Activated naive CD8-positive, alpha-beta T cell treated with anti-CD3 and anti-CD28 coated beads, Interleukin-2, amount 50 U/mL, for 24 hours (primary cell): ENCODE measurements at regions not wholly inside any gene's neighbourhood (a gene's known extent, or its start where the extent isn't known, plus 50 kb on each side); places are given as distances from the start of the nearest gene placed in this dataset.
A peak's percentile ranks its signal among the peaks of the same experiment; 100 is the strongest.
"Not testable (repeated sequence)": the region's sequence is repeated elsewhere in the genome, so short reads cannot be mapped to it uniquely, and the experiment has no call there.

Experiments
- ATAC-seq: fragments of 150-1000 bp; cut with Tn5 transposase; one replicate; pipeline ENCODE4 v1.10.0; 2021
- DNase-seq: peaks from one replicate; pipeline ENCODE4 v3.0.0; 2021
- H3K27ac Mint-ChIP-seq: one replicate; pipeline ENCODE4 v1.8.0; 2021; ENCODE audit warnings: mild to moderate bottlenecking, mixed read lengths
- H3K27me3 Mint-ChIP-seq: one replicate; pipeline ENCODE4 v1.8.0; 2021; ENCODE audit warnings: mixed read lengths
- H3K36me3 Mint-ChIP-seq: one replicate; pipeline ENCODE4 v1.8.0; 2021; ENCODE audit warnings: low read depth, mixed read lengths
- H3K4me1 Mint-ChIP-seq: one replicate; pipeline ENCODE4 v1.8.0; 2021; ENCODE audit warnings: mixed read lengths
- H3K4me3 Mint-ChIP-seq: one replicate; pipeline ENCODE4 v1.8.0; 2021; ENCODE audit warnings: mild to moderate bottlenecking, moderate library complexity, mixed read lengths
- H3K9me3 Mint-ChIP-seq: one replicate; pipeline ENCODE4 v1.8.0; 2021; ENCODE audit warnings: mixed read lengths

GRCh38 chr6:144395826-144396225, 110.7 kb downstream of the UTRN start:
- DNase-seq = no peak
- H3K27me3 Mint-ChIP-seq = no peaks in the 10 kb centered on the region
- ATAC-seq = no peak
- H3K27ac Mint-ChIP-seq = no peak overlapping the region
- peaks cover 49% of the 10 kb centered on the region for H3K4me1 Mint-ChIP-seq
- no peak overlapping the region for H3K4me3 Mint-ChIP-seq
- peaks cover 29% of the 10 kb centered on the region for H3K36me3 Mint-ChIP-seq
- peaks cover 20% of the 10 kb centered on the region for H3K9me3 Mint-ChIP-seq

DNA sequence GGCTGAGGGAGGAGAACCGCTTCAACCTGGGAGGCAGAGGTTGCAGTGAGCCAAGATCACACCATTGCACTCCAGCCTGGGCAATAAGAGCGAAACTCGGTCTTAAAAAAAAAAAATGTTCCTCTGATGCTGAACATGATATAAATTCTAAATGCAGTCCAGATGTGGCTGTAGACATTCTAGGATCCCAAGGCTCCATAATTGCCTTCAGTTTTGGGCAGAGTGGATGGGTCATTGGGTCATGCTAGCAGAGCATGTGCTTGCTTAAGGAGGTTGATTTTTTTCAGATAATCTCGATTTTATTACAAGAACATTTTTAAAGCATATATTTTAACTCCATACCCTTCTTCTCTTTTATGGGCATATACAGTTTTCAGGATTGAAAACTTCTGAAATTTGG, 112.0 kb downstream of the UTRN start:
- no peak overlapping the region for H3K27ac Mint-ChIP-seq
- no peaks in the 10 kb centered on the region for H3K27me3 Mint-ChIP-seq
- DNase-seq (no peak), ATAC-seq (no peak)
- H3K36me3 Mint-ChIP-seq = peaks cover 29% of the 10 kb centered on the region
- H3K4me1 Mint-ChIP-seq = peaks cover 49% of the 10 kb centered on the region
- peaks cover 20% of the 10 kb centered on the region for H3K9me3 Mint-ChIP-seq
- no peak overlapping the region for H3K4me3 Mint-ChIP-seq

DNA sequence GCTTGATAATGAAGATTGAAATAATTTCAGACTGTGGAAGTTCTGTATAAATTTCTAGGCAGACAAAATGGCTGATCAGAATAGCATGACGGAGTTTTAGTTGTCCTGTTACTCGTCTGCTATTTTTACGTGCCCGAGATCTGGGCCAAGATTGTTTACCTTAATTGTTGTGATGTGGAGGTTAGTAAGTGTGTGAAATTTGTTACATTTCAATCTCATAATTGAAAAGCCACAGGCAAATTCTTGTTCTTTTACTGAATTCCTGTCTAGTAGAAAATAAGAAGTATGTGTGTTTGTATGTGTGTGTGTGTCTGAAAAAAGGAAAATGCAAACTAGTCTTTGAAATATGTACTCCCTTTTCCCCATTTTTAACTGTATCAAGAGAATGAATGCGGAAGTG, 115.2 kb downstream of the UTRN start:
- peaks cover 10% of the 10 kb centered on the region for H3K9me3 Mint-ChIP-seq
- H3K4me3 Mint-ChIP-seq = no peak overlapping the region
- peaks cover 29% of the 10 kb centered on the region for H3K36me3 Mint-ChIP-seq
- H3K27ac Mint-ChIP-seq = no peak overlapping the region
- no peak for DNase-seq
- H3K27me3 Mint-ChIP-seq = no peaks in the 10 kb centered on the region
- peaks cover 34% of the 10 kb centered on the region for H3K4me1 Mint-ChIP-seq
- ATAC-seq = no peak

DNA sequence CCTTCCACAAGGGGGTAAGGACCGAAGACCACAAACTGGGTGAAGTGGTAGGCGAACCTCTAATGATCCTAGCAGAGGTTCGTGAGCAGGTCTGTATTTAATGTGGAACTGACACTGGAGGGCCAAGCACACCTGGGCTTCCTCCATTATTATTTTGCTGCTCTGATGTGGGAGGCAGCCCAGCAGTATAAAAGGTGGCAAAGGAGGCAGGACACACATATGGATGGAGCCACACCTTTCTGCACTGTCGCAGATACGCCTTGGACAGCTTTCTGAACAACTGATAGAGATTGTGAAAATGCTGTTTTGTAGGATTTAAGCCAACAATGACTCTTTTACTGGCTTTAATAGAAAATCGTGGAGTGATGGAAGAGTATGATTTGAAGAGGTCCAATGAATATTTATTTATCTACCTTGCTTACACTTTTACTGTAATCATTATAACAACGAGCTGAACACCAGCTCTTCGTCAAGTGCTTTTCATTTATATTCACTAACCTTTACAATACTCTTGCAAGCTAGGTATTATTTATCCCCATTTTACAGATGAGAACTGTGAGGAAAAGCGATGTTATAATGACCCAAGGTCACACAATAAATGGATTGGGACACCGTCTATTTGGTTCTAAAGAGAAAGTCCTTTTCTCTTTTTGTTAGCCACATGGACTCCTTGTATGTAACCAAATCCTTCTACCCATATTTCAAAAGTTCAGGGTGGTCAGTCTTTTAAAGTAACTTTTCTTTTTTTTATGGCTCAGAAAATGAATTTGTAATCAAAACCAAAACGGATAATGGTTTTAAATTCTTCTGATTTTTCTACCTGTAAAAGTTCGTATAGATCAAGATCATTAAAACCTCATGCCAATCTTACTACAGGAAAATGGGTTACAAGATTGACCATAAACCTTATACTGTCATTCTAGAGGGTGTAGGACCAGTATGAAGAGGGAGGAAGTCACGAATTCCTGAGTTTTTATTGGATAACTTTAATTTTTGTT, 116.9 kb downstream of the UTRN start:
- ATAC-seq (no peak), DNase-seq (no peak)
- Mint-ChIP-seq H3K27me3 (no peaks in the 10 kb centered on the region), H3K4me1 (peaks cover 29% of the 10 kb centered on the region), H3K9me3 (peaks cover 10% of the 10 kb centered on the region), H3K4me3 (no peak overlapping the region), H3K36me3 (peaks cover 27% of the 10 kb centered on the region), H3K27ac (no peak overlapping the region)

DNA sequence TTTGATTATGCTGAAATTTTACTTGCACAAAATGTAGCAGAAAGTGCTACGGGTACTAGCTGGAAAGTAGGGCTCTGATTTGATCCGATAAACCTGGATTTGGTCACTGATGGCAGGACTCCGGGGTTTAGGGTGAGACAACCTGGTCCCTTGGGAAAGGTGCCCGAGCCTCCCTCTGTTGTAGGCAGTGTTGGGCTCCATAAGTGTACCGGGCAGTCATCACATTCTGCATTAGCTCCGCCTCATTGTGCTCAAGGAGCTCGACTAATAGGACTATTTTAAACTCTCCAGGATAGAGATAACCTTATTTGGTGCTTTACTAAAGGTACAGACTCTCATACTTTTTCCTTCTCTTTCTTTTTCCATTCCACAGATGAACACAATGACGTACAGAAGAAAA, 117.6 kb downstream of the UTRN start:
- Mint-ChIP-seq H3K36me3 (peaks cover 23% of the 10 kb centered on the region), H3K4me3 (no peak overlapping the region), H3K9me3 (peaks cover 5% of the 10 kb centered on the region), H3K27ac (no peak overlapping the region), H3K4me1 (peaks cover 30% of the 10 kb centered on the region), H3K27me3 (no peaks in the 10 kb centered on the region)
- no peak for ATAC-seq
- no peak for DNase-seq

GRCh38 chr6:144405163-144405562, 120.0 kb downstream of the UTRN start:
- Mint-ChIP-seq H3K36me3 (peaks cover 16% of the 10 kb centered on the region), H3K4me3 (no peak overlapping the region), H3K27me3 (no peaks in the 10 kb centered on the region), H3K9me3 (no peaks in the 10 kb centered on the region), H3K27ac (no peak overlapping the region), H3K4me1 (peaks cover 18% of the 10 kb centered on the region)
- ATAC-seq (no peak), DNase-seq (no peak)

DNA sequence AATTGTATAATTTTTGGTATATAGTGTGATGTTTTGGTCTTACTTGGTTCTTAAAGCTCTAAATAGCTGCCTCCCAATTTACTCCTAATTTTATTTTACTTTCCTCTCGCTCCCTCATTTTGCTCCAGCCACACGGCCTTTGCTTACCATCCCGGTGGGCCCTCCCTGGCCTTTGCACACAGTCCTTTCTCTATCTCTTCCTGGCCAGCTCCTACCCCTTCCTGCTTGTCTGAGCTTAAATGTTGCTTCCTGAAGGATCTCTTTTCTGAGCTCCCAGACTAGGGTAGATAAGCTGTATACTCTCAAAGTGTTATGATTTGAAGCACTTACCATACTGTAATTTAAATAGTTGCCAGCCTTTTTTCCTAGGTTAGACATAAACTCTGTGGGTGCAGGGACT, 121.7 kb downstream of the UTRN start:
- Mint-ChIP-seq H3K4me3 (no peak overlapping the region), H3K27ac (no peak overlapping the region), H3K9me3 (no peaks in the 10 kb centered on the region), H3K27me3 (no peaks in the 10 kb centered on the region), H3K4me1 (peaks cover 28% of the 10 kb centered on the region), H3K36me3 (peaks cover 25% of the 10 kb centered on the region)
- no peak for ATAC-seq
- no peak for DNase-seq

DNA sequence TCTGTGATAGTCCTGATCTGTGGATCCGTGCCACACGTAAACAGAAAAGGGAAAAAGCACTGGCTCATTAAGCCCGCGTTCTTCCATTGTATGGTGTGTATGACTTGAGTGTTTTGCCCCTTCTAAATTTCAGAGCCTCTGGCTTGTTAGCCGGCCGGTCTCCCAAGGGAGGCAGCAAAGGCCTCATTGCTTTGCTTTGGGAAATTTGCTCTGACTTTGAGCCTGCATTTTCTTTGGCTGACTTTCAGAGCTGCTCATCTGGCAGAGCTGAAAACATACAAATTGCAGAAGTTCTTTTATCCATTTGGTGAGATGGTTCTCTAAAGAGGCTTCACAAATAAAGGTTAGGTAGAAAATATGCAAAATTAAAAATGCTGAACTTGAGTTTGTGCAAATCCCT, 123.0 kb downstream of the UTRN start:
- H3K36me3 Mint-ChIP-seq = peaks cover 28% of the 10 kb centered on the region
- DNase-seq (no peak), ATAC-seq (no peak)
- H3K4me1 Mint-ChIP-seq = peaks cover 40% of the 10 kb centered on the region
- no peak overlapping the region for H3K4me3 Mint-ChIP-seq
- no peaks in the 10 kb centered on the region for H3K27me3 Mint-ChIP-seq
- peaks cover 2% of the 10 kb centered on the region for H3K9me3 Mint-ChIP-seq
- no peak overlapping the region for H3K27ac Mint-ChIP-seq

DNA sequence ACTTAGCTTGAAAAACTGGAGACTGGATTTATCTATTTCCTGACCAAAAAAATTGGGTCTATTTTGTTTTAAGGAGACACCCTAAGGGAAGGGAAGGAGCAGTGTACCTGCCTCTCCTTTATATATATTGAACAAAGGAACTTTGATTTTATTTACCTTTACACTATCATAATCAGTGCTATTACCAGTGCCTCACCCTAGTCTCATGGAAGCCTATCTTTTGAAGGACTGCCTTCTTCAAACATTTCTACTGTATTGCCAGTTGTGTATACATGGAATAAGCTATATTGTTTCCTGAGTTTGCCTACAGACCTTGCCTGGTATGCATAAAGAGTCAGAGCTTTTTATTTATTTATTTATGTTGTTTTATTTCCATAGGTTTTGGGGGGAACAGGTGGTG, 124.9 kb downstream of the UTRN start:
- peaks cover 4% of the 10 kb centered on the region for H3K9me3 Mint-ChIP-seq
- H3K27me3 Mint-ChIP-seq = no peaks in the 10 kb centered on the region
- peaks cover 21% of the 10 kb centered on the region for H3K36me3 Mint-ChIP-seq
- H3K4me3 Mint-ChIP-seq = no peak overlapping the region
- no peak overlapping the region for H3K27ac Mint-ChIP-seq
- DNase-seq (no peak), ATAC-seq (no peak)
- H3K4me1 Mint-ChIP-seq = peaks cover 35% of the 10 kb centered on the region

GRCh38 chr6:144410574-144410973, 125.4 kb downstream of the UTRN start:
- H3K36me3 Mint-ChIP-seq = peaks cover 15% of the 10 kb centered on the region
- not testable (repeated sequence) for H3K9me3 Mint-ChIP-seq, H3K27me3 Mint-ChIP-seq, H3K4me3 Mint-ChIP-seq, H3K27ac Mint-ChIP-seq, DNase-seq, ATAC-seq
- peaks cover 37% of the 10 kb centered on the region for H3K4me1 Mint-ChIP-seq

- ATAC-seq (peak; percentile 86), DNase-seq (no peak)
- peak overlapping the region; percentile 55 for H3K4me3 Mint-ChIP-seq
- H3K36me3 Mint-ChIP-seq = peaks cover 15% of the 10 kb centered on the region
- no peaks in the 10 kb centered on the region for H3K27me3 Mint-ChIP-seq
- peaks cover 4% of the 10 kb centered on the region for H3K9me3 Mint-ChIP-seq
- H3K4me1 Mint-ChIP-seq = peaks cover 39% of the 10 kb centered on the region
- peak overlapping the region; percentile 23 for H3K27ac Mint-ChIP-seq
Observed at GRCh38 chr6:144411531-144412165, 126.5 kb downstream of the UTRN start.

GRCh38 chr6:144413418-144413817, 128.3 kb downstream of the UTRN start:
- Mint-ChIP-seq H3K4me1 (peaks cover 46% of the 10 kb centered on the region), H3K27ac (peak overlapping the region; percentile 26), H3K9me3 (peaks cover 4% of the 10 kb centered on the region), H3K4me3 (no peak overlapping the region), H3K36me3 (peaks cover 13% of the 10 kb centered on the region), H3K27me3 (no peaks in the 10 kb centered on the region)
- DNase-seq = no peak
- no peak for ATAC-seq

GRCh38 chr6:144415014-144415413, 129.9 kb downstream of the UTRN start:
- DNase-seq (no peak), ATAC-seq (no peak)
- no peak overlapping the region for H3K4me3 Mint-ChIP-seq
- peaks cover 13% of the 10 kb centered on the region for H3K36me3 Mint-ChIP-seq
- H3K9me3 Mint-ChIP-seq = peaks cover 4% of the 10 kb centered on the region
- H3K27ac Mint-ChIP-seq = no peak overlapping the region
- H3K4me1 Mint-ChIP-seq = peaks cover 57% of the 10 kb centered on the region
- H3K27me3 Mint-ChIP-seq = no peaks in the 10 kb centered on the region

GRCh38 chr6:144415835-144416237, 130.7 kb downstream of the UTRN start:
- no peak for DNase-seq
- H3K4me1 Mint-ChIP-seq = peaks cover 53% of the 10 kb centered on the region
- H3K9me3 Mint-ChIP-seq = peaks cover 4% of the 10 kb centered on the region

DNA sequence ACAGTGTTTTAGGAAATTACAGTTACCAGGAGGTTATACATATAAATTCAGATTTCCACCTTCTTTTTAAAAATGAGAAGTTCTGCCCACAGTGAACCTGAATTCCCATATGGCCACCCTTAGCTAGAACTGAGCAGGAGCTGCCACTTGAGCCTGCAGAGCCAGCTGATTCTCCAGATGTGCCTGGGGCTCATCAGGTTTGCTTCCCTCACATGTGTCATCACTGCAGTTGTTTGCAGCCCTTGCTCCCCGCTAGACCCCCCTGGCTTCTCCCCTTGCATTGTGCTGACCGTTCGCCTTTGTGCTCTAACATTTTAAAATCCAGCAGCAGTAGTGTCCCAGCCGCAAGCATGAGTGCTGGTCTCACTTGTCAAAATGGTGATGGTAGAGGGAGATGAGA, 131.1 kb downstream of the UTRN start:
- H3K4me1 Mint-ChIP-seq = peaks cover 49% of the 10 kb centered on the region

More at GRCh38 chr6:144415835-144416237, 130.7 kb downstream of the UTRN start:
- no peak overlapping the region for H3K4me3 Mint-ChIP-seq
- H3K27ac Mint-ChIP-seq = no peak overlapping the region
- H3K27me3 Mint-ChIP-seq = no peaks in the 10 kb centered on the region
- H3K36me3 Mint-ChIP-seq = peaks cover 9% of the 10 kb centered on the region
- ATAC-seq = no peak

More for the DNA sequence above, 131.1 kb downstream of the UTRN start:
- no peak for DNase-seq
- Mint-ChIP-seq H3K36me3 (peaks cover 7% of the 10 kb centered on the region), H3K9me3 (peaks cover 4% of the 10 kb centered on the region), H3K27me3 (no peaks in the 10 kb centered on the region), H3K4me3 (no peak overlapping the region), H3K27ac (no peak overlapping the region)
- no peak for ATAC-seq
